B cell (primary cell): ENCODE measurements at regions not wholly inside any gene's neighbourhood (a gene's known extent, or its start where the extent isn't known, plus 50 kb on each side); places are given as distances from the start of the nearest gene placed in this dataset.

Experiments
- EZH2 ChIP-seq: IDR thresholded peaks from 2 replicates; pipeline ENCODE4 v1.6.1; 2012; ENCODE audit warnings: borderline replicate concordance, low read depth, mild to moderate bottlenecking, moderate library complexity, low read length; ENCODE audit not compliant: insufficient read depth, poor library complexity, severe bottlenecking
- TF ChIP-seq, protein P1 (sequence below): fragments of 200-600 bp; IDR thresholded peaks from one replicate; pipeline ENCODE4 v1.8.0; 2022; ENCODE audit warnings: antibody characterized with exemption, mild to moderate bottlenecking

DNA sequence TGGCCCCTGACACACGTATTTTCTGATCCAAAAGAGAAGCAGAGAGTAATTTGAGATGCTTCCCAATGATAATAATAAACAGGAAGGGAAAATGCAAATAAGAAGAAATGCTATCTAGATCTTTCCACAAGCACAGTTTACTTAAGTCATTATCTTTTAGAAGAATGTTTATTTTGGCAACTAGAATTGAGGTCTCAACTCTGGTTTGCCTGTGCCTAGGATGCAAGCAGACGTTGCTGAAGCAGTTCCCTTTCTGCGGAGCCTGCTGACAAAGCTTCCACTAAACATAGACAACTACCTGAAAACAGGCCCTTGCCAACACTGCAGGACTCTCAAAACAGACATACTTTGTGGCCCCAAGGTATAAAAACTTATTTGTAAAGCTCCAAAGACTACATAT is 315.8 kb upstream of the POM121L12 start:
- TF ChIP-seq, protein P1, sequence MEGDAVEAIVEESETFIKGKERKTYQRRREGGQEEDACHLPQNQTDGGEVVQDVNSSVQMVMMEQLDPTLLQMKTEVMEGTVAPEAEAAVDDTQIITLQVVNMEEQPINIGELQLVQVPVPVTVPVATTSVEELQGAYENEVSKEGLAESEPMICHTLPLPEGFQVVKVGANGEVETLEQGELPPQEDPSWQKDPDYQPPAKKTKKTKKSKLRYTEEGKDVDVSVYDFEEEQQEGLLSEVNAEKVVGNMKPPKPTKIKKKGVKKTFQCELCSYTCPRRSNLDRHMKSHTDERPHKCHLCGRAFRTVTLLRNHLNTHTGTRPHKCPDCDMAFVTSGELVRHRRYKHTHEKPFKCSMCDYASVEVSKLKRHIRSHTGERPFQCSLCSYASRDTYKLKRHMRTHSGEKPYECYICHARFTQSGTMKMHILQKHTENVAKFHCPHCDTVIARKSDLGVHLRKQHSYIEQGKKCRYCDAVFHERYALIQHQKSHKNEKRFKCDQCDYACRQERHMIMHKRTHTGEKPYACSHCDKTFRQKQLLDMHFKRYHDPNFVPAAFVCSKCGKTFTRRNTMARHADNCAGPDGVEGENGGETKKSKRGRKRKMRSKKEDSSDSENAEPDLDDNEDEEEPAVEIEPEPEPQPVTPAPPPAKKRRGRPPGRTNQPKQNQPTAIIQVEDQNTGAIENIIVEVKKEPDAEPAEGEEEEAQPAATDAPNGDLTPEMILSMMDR: no peak
- TF ChIP-seq EZH2: no peak
